NCI-H345 (cell line): ENCODE measurements at regions not wholly inside any gene's neighbourhood (a gene's known extent, or its start where the extent isn't known, plus 50 kb on each side); places are given as distances from the start of the nearest gene placed in this dataset.

ENCODE experiments used
- DNase-seq: peaks from one replicate; lab custom pipeline; 2025; lab: John Stamatoyannopoulos, UW

DNA sequence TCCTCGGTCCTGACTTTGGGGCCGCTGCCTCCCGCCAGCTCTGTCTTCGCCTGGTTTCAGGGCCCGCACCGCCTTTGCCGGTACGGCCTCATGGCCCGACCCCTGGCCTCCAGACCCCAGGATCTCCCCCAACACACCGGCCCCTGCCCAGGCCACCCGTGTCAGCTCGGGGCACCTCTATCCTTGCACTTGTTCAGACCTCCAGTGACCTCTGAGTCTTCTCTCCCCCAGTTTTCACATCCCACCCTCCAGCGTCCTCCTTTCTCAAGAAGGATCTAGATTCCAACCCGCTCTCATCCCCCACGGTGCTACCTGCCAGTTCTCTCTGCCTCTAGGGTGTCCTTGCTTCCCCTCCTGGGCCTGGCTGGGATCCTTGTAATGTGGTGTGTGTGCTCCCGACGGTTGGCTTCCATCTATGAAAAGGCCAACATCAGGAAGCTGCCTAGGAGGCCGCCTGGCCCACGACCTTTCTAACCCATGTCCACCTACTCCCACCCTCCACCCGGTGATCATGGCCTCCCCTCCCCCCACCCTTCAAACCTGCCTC is 61.1 kb downstream of the SPATA31C2 start:
- no peak for DNase-seq

DNA sequence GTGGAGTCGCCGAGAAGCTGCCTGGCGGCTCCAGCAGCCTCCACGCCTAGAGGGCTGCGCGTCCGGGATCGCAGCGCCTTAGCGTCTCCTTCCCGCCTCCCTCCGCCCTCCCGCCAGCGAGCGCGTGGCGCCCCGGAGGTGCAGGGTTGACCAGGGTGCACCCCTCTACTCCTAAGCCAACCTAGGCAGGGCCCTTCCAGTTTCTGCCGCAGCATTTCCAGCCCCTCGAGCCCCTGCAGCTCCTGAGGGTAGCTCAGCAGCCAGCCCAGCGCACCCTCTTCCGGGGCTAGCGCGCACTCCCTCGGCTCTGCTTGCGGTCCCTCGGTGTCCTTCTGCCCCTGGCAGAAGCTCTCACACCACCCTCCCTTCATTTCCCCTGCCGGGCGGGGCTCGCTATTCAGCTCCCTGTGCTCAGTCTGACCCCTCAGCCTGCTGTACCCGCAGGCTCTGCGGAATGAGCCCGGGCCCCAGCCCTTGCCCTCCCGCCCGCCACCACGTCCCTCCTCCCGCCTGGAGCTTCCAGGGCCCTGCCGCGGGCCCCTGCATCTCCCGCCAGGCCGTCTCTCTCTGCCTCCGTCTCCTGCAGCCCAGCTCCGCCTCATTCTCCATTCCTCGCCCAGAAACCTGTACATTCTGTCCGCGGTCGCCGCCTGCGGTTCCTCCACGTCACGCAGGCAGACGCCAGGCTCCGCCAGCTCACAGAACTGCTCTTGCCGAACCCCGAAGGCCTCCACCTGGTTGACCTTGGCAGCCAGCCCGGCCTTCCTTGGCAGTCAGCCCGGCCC is 61.8 kb downstream of the SPATA31C2 start:
- DNase-seq, result peak; percentile 70

DNA sequence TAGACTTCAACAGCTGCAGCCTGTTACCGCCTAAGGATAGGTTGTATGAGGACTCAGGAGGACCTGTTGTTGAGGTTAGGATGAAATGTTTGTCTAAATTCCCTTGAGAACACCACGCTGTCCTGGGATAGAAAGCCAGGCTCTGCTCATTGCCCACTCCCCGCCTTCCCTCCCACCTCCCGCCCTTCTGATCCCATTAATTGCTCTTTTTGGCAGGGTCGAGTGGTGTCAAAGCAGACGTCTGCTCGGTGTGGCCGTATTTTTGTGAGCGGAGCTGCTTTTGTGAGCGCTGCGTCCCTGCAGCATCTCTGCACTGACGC is 62.3 kb downstream of the SPATA31C2 start:
- no peak for DNase-seq

DNA sequence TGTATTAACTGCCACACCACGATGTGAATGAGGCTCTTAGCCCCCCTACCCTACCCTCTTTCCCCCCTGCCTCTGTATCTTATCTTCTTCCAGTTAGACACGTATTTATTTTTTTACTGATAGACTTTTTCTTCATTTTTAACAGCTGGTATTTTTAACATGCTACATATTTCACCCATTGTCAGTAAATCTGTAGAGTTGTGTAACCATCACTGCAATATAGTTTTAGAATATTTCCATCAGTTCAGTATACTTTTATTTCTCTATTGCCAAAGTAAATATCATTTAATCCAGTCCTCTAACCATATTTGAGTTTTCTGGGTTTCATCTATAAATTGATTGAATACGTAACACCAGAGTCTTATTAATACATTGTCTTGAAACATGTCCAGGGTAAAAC is 62.8 kb downstream of the SPATA31C2 start:
- DNase-seq, result no peak

DNA sequence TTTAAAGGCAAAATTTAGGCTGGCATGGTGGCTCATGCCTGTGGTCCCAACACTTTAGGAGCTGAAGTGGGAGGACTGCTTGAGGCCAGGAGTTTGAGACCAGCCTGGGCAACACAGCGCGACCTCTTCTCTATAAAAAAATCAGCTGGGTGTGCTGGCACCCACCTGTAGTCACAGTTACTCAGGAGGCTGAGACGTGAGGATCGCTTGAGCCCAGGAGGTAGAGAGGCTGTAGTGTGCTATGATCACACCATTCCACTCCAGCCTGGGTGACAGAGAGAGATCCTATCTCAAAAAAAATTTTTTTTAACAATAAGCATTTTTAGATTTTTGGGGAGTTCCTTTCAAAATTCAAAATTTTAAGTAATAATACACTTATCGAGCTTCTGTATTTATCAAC is 63.3 kb downstream of the SPATA31C2 start:
- DNase-seq, result no peak

DNA sequence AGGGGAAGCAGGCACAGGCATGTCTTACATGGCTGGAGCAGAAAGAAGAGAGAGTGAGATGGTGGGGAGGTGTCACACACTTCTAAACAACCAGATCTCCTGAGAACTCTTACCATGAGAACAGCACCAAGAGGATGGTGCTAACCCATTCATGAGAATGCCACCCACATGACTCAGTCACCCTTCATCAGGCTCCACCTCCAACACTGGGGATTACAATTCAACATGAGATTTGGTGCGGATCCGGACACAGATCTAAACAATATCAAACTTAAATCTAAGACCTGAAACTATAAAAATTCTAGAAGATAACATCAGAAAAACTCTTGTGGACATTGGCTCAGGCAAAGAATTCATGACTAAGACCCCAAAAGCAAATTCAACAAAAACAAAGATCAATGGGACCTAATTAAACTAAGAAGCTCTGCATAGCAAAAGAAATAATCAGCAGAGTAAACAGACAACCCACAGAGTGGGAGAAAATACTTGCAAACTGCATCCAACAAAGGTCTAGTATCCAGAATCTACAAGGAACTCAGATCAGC is 65.4 kb downstream of the SPATA31C2 start:
- DNase-seq, result no peak

DNA sequence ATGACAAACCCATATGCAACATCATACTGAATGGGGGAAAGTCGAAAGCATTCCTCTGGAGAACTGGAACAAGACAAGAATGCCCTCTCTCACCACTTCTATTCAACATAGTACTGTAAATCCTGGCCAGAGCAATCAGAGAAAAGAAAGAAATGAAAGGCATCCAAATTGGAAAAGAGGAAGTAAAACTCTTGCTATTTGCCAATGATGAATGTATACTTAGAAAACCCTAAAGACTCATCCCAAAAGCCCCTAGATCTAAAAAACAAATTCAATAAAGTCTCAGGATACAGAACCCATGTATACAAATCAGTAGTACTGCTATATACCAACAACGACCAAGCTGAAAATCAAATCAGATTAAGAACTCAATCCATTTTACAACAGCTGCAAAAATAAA is 66.9 kb downstream of the SPATA31C2 start:
- DNase-seq, result no peak

DNA sequence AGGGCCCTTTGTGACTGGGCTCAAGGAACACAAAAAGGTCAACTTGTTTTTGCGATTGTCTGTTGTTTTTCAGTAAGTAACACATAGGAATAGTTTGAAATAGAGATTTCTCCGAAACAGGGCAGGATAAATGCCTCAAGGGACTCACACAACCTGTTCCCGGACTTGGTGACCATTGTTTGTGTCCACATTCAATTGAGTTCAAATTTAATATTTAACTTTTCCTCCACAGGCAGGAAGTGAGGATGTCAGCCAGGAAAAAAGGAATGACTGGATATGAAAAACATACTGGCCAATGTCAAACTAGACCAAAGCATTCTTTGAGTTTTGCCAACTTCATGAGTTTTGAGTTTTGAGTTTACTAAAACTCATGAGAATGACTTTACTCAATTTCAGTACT is 72.7 kb downstream of the SPATA31C2 start:
- no peak for DNase-seq

DNA sequence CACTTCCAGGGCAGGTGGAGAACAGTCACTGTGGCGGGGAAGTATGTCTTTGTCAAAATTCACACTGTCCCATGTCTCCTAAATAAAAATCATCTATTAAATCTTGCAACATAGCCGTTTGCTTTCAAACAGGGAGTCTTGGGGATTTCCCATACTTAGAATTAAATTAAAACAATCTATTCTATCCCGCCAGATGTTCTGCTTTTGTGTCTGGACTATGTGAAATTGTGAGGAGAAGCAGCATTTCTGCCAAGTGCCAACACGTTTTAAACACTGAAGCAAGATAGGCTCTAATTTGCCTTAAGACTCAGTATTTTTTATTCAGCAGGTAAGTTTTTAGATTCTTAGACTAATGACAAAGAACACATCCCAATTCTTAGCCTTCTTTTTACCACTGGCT is 73.7 kb downstream of the SPATA31C2 start:
- DNase-seq, result no peak

DNA sequence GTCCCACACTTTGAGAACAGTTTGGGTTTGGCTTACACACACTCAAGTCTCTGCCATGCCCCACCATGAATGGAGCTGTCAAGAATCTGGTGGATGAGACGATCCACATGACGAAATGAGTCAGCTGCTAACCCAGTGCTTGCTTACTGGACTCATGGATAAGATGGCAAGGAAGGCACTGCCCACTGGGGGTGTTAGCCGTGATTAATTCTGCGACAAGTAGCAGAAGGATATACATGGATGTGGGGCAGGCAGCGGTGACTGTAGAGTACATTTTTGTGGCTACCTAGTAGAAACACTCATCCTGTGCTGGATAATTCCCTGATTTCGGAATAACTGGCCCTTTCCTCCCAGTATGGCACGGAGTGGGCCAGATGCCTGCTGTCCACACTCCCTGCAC is 77.5 kb downstream of the SPATA31C2 start:
- no peak for DNase-seq

DNA sequence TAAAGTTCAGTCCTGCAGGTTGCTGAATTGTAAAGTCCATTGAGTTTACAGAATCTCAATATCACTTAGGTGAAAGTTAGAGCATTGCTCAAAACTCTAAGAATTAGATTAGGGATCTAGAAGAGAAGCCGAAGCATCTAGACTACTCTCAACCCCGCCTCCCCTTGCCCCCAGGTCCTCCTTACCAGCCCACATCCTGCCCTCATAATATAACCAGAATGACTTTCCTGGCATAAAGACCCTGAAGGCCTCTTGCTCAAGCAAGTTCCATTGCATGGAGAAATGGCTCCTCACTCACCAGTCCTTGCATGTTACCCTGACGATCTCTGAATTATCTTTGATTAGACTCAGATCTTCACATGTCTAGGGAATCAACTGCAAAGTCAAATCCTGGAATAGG is 78.8 kb downstream of the SPATA31C2 start:
- no peak for DNase-seq

DNA sequence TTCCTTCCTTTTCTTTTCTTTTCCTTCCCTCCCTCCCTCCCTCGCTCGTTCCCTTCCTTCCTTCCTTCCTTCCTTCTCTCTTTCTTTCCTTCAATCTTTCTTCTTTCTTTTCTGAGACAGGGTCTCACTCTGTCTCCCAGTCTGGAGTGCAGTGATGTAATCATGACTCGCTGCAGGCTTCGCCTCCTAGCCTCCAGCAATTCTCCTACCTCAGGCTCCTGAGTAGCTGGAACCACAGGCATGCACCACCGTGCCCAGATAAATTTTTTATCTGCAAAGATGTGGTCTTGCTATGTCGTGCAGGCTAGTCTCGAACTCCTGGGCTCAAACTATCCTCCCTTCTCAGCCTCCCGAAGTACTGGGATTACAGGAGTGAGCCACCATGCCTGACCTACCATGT is 81.4 kb downstream of the SPATA31C2 start:
- DNase-seq, result no peak

DNA sequence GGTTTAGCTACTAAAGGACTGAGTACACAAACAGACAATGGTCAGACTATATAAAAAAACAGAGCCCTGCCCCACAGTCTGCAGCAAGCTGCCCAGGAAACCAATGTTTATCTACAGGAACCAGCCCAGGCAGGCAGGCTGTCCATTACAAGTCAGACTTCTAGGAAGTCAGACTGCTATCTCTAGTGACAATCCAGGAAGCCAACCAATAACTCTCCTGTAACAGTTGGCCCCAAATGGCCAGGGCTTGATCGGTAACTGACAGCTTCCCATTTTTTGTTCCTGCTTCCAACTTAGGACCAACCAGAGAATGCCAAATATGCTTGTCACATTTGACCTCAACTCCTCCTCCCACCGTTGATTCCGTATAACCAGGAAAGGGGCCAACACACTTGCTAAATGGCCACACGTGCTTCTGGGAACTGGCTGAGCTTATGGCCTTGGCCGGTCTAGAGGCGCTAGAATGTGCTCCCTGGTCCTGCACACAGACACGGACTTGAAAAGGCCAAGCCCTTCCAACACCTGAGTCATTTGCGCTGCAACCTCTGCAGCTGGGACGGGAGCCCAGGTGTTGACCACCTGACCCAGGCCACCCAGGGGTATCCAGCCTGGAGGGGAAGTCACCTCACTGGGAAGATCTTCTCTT is 79.6 kb upstream of the CDK20 start:
- no peak for DNase-seq

DNA sequence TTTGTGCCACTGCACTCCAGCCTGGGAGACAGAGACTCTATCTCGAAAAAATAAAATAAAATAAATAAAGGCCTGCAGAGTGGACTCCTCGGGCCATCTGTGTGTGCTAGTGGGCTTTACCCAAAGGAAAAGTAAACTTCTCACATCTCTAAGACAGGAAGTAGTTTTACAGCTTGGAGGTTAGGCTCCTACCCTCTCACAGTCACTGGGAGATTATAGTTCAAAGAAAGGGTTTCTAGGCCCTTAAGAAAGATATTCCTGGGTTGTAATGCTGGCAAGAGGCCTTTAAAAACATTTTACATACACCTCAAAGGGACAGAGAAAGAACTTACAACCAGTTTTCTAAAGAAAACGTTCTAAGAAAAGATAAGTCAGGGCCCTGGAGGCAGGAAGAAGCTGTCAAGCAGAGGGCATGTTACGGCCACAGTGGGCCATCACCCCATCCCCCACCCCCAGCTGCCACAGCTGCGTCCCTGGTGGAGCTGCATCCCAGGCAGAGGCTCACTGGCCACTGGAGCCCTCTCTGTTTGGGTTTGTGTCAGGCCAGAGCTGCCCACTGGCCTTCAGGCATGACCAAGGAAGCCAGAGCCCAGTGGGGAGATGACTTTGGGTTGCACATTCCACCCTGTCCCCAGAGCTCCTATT is 78.1 kb upstream of the CDK20 start:
- no peak for DNase-seq

DNA sequence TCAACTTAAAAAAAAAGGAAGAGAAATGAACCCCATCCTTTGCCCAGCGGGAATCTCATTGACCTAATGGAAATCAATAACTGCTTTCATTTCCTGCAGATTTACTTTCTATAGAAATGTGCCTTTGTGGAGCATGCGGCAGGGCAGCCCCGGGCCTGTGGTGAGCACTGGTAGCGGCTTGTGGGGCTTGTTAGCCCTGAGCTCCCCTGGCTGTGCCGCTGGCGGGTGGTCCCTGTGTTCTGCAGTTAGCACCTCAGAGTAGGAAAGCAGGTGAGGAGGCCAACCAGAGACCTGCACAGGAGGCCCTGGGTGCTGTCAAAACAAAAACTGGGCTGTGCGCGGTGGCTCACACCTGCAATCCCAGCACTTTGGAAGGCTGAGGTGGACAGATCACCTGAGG is 76.8 kb upstream of the CDK20 start:
- DNase-seq, result no peak

DNA sequence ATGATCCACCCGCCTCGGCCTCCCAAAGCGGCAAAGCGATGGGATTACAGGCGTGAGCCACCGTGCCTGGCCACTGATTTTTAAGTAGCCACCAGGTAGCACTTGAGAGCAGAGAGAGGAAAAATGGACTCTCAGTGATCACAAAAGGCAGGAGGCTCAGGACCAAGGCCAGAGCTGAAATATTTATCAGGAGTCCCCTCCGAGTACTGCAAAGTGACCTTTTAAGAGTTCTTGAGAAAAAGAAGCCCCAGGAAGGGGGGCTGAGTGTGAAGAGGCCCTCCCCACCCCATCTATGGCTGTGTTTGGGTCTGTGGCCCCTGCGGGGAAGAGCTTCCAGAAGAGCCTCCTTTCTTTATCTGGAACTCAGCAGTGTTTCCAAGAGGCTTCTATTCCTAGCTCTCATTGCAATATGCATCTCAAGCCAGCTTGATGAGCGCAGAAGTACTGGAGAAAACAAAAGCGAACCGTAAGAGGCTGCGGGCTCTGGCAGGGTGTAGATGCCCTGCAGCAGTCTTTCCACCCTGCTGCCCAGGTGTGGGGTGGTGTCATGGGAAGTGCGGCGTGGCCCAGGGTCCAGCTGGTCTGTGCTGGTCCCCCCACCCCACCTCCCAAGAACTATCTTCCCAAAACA is 75.5 kb upstream of the CDK20 start:
- no peak for DNase-seq

DNA sequence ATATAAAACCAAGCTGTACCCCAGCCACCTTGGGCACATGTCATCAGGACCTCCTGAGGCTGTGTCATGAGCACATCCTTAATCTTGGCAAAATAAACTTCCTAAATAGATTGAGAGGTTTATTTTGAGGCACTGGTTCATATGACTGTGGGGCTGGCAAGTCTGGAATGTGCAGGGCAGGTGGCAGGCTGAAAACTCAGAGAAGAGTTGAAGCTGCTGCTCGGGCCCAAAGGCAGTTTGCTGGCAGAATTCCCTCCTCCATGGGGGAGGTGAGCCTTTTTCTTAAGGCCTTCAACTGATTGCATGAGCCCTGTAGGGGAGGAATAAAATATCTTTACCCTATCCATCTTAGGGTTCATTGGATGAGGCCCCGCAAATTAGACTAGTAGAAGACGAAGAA is 72.2 kb upstream of the CDK20 start:
- no peak for DNase-seq

DNA sequence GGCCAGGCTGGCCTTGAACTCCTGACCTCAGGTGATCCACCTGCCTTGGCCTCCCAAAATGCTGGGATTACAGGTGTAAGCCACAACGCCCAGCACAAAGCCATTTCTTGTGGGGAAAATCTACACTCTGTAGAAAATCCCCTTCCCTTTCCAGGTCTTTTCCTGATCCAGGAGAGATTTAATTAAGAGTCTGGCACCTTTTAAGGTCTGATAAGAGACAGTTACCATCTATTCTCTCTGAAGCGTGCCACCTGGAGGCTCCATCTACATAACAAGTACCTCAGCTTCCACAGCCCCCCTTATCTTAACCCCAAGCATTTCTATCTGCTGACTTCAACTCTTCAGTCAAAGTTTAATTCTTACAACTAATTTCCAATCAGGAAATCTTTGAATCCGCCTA is 71.4 kb upstream of the CDK20 start:
- DNase-seq, result no peak

DNA sequence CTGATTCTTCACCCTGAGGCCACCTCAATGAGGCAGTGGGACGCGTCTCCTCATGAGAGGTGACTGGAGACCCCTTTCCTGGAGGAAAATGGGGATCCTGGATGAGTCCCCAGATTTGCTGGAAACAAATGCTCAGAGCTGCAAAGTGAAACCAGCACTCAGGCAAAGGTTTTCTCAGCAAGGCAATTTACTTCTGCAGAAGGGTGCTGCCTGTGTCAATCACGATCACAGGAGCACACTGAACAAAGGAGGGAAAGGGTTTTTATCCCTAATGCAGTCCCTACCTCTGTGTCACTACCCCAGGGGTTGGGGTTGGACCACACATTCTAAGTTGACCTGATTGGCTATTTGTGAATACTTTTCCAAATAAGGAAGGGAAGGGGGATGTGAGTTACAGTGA is 69.9 kb upstream of the CDK20 start:
- no peak for DNase-seq

DNA sequence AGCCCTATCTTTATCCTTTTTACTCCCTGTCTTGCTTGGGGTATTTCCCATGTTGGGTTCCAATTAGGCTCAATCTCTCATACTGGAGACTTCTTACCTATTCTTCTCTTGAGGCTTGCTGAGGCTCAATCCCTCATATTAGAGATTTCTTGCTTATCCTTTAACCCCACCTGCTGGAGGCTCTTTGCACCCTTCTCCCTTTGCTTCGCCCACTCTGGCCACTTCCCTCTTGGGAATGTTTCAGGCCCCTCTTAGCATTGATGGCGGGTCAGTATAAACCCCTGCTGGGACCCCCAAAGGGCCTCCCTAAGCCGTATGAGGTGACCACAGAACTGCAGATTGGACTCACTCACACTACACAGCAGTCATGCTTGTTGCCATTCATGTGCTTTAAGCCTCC is 69.3 kb upstream of the CDK20 start:
- no peak for DNase-seq

DNA sequence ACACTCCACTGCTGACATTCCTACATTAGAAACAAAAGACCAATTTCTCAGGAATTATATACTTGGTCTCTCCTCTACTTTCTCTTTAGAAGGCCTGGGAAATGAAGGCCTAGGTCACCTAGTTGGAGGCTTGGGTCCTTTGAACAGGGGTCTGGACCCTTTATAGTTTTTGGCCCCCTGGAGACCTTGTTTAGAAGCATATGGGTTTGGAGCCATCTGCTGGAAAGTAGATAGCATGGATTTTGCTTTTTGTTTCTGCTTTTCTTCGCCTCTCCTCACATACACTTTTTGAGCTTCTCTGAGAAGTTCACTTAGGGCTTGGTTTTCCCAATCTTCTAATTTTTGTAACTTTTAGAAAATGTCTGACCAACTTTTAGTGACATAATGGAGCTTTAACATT is 67.1 kb upstream of the CDK20 start:
- DNase-seq, result no peak

DNA sequence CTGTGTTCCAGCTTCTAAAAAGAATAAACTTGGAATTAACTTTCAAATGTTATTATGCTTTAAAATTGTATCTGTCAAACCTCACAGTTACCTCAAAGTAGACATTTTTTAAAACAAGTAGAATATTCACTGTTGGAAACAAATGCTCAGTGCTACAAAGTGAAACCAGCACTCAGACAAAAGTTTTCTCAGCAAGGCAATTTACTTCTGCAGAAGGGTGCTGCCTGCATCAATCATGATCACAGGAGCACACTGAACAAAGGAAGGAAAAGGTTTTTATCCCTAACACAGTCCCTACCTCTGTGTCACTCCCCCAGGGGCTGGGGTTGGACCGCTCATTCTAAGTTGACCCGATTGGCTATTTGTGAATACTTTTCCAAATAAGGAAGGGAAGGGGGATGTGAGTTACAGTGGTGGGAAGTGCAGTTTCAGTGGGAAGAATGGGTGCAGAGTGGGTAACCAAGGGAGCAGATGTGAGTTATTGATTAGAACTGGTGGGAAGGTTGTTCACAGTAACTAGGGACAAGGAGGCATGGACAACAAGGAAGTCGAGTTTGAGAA is 63.0 kb upstream of the CDK20 start:
- no peak for DNase-seq
